Lower leg skin (tissue), 4 donors: ENCODE measurements at regions not wholly inside any gene's neighbourhood (a gene's known extent, or its start where the extent isn't known, plus 50 kb on each side); places are given as distances from the start of the nearest gene placed in this dataset.
"Not testable (repeated sequence)": the region's sequence is repeated elsewhere in the genome, so short reads cannot be mapped to it uniquely, and the experiment has no call there.

ENCODE experiments used
- DNase-seq, 2 donors: peaks; one replicate each; pipeline ENCODE4 v3.0.0-alpha.2; 2019; ENCODE audit warnings: low spot score in 2 of 2
- H3K4me3 ChIP-seq: fragments of 200-600 bp; sonication (generic); 2 replicates; pipeline ENCODE4 v1.5.1; 2017; ENCODE audit warnings: mild to moderate bottlenecking, low read depth; ENCODE audit not compliant: poor library complexity, severe bottlenecking
- POLR2A ChIP-seq, 2 donors: fragments of 450-650 bp; IDR thresholded peaks; one replicate each; pipeline ENCODE4 v1.6.1; 2016 to 2017; ENCODE audit warnings: antibody characterized with exemption in 2 of 2, mild to moderate bottlenecking in 1 of 2, moderate library complexity in 1 of 2
- WGBS, 2 donors: methylation state at CpG; one replicate each; pipeline ENCODE4 v1.1.5; 2018; 5-methylcytosine and 5-hydroxymethylcytosine counted together
- intact Hi-C: fragments of 100-400 bp; cut with DNase I; formaldehyde crosslinking; loops from one replicate; pipeline ENCODE4 v1.15.0; 2023; ENCODE audit warnings: low total_unique reads
- TF ChIP-seq, protein P1 (sequence below), 3 donors: fragments of 450-650 bp; IDR thresholded peaks; one replicate each; pipeline ENCODE4 v1.5.1; 2016; ENCODE audit warnings: antibody characterized with exemption in 3 of 3, mild to moderate bottlenecking in 3 of 3, moderate library complexity in 2 of 3

- H3K4me3 ChIP-seq, result no peak overlapping the region
- no peak for DNase-seq
- intact Hi-C loops, result no loop called here
- TF ChIP-seq, protein P1, sequence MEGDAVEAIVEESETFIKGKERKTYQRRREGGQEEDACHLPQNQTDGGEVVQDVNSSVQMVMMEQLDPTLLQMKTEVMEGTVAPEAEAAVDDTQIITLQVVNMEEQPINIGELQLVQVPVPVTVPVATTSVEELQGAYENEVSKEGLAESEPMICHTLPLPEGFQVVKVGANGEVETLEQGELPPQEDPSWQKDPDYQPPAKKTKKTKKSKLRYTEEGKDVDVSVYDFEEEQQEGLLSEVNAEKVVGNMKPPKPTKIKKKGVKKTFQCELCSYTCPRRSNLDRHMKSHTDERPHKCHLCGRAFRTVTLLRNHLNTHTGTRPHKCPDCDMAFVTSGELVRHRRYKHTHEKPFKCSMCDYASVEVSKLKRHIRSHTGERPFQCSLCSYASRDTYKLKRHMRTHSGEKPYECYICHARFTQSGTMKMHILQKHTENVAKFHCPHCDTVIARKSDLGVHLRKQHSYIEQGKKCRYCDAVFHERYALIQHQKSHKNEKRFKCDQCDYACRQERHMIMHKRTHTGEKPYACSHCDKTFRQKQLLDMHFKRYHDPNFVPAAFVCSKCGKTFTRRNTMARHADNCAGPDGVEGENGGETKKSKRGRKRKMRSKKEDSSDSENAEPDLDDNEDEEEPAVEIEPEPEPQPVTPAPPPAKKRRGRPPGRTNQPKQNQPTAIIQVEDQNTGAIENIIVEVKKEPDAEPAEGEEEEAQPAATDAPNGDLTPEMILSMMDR (IDR thresholded peaks at IDR 0.05), result no peak
Measured at GRCh38 chr6:21335591-21335990, 258.0 kb upstream of the SOX4 start.

DNA sequence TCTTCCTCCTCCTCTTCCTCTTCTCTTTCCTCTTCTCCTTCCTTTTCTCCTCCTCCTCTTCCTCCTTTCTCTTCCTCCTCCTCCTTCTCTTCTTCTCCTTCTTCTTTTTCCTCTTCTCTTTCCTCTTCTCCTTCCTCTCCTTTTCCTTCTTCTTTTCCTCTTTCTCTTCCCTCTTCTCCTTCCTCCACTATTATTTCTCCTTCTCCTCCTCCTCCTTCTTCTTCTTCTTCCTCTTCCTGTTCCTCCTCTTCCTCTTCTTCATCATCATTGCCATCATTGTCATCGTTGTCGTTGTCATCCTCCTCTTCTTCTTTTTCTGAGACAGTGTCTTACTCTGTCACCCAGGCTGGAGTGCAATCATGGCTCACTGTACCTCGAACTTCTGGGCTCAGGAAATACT is 256.3 kb upstream of the SOX4 start:
- WGBS, 2 donors, result 84 to 96% methylated on average over 3 of the region's 3 CpGs
- intact Hi-C loops, result no loop called here
- TF ChIP-seq, protein P1 (IDR thresholded peaks at IDR 0.05), result no peak
- TF ChIP-seq POLR2A (IDR thresholded peaks at IDR 0.05), result no peak
- no peak for DNase-seq
- H3K4me3 ChIP-seq, result no peak overlapping the region

DNA sequence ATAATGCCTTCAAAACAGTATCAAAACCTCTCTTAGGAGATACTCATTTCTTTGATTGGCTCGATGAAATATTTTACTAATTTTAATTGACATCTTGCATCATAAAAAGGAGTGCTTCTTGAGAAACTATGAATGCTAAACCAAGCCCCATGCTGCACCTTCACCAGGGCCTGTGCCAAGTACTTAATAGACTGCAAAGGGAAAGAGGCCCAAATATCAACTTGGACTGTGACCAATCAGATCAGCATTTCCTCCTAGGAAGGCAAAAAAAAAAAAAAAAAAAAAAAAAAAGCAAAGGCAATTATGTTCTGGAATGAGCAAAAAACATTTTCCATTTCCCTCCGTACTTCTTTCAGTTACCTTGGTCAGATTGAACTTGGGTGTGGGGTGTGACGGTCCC is 253.0 kb upstream of the SOX4 start:
- WGBS, 2 donors, result 54 to 57% methylated on average over 3 of the region's 3 CpGs
- intact Hi-C loops, result no loop called here
- TF ChIP-seq, protein P1 (IDR thresholded peaks at IDR 0.05), result no peak
- no peak for TF ChIP-seq POLR2A (IDR thresholded peaks at IDR 0.05)
- DNase-seq, result no peak
- H3K4me3 ChIP-seq, result no peak overlapping the region

- no peak for DNase-seq
- H3K4me3 ChIP-seq, result no peak overlapping the region
- 75 to 76% methylated on average over 4 of the region's 4 CpGs for WGBS, 2 donors
- TF ChIP-seq, protein P1 (IDR thresholded peaks at IDR 0.05), result no peak
- no peak for TF ChIP-seq POLR2A (IDR thresholded peaks at IDR 0.05)
- intact Hi-C loops, result no loop called here
Measured at GRCh38 chr6:21341910-21342309, 251.6 kb upstream of the SOX4 start.

DNA sequence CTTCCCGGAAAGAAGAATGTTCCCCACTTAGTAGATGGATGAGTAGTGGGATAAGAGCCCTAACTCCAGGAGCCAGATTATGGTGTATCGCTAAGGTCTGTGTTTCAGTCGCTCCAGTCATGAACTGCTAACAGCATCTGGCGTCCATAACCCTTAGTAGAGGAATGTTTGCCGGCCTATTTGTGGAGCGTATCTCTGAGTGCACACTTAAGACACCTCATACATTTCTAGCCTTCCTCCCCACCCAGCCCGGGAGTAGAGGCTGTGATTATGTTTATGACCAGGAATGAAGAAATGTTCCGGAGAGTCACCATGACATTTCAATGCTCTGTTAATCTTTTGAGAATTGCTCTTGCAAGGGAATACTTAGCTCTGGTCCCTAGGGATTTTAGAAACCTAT is 251.1 kb upstream of the SOX4 start:
- H3K4me3 ChIP-seq, result no peak overlapping the region
- intact Hi-C loops, result no loop called here
- no peak for TF ChIP-seq POLR2A (IDR thresholded peaks at IDR 0.05)
- TF ChIP-seq, protein P1 (IDR thresholded peaks at IDR 0.05), result no peak
- no peak for DNase-seq
- 81 to 84% methylated on average over 8 of the region's 8 CpGs for WGBS, 2 donors

DNA sequence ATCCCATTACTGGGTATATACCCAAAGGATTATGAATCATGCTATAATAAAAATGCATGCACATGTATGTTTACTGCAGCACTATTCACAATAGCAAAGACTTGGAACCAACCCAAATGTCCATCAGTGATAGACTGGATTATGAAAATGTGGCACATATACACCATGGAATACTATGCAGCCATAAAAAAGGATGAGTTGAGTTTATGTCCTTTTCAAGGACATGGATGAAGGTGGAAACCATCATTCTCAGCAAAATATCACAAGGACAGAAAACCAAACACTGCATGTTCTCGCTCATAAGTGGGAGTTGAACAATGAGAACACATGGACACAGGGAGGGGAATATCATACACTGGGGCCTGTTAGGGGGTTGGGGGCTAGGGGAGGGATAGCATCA is 247.8 kb upstream of the SOX4 start:
- intact Hi-C loops, H3K4me3 ChIP-seq, DNase-seq: not testable (repeated sequence)
- 100% methylated on average over 1 of the region's 1 CpG for WGBS, 2 donors
